Neural progenitor cell (in vitro differentiated cells): ENCODE measurements at regions not wholly inside any gene's neighbourhood (a gene's known extent, or its start where the extent isn't known, plus 50 kb on each side); places are given as distances from the start of the nearest gene placed in this dataset.

Source experiments
- EZH2 ChIP-seq: fragments of 200-600 bp; sonication (generic); IDR thresholded peaks from 2 replicates; pipeline ENCODE4 v1.6.1; 2017; ENCODE audit warnings: antibody characterized with exemption, mild to moderate bottlenecking, moderate library complexity
- EZH2phosphoT487 ChIP-seq: fragments of 200-600 bp; sonication (generic); IDR thresholded peaks from 2 replicates; pipeline ENCODE4 v1.6.1; 2017; ENCODE audit warnings: antibody characterized with exemption
- TF ChIP-seq, protein P1 (sequence below): fragments of 200-600 bp; sonication (generic); IDR thresholded peaks from 2 replicates; pipeline ENCODE4 v1.5.1; 2017; ENCODE audit warnings: antibody characterized with exemption, mild to moderate bottlenecking

DNA sequence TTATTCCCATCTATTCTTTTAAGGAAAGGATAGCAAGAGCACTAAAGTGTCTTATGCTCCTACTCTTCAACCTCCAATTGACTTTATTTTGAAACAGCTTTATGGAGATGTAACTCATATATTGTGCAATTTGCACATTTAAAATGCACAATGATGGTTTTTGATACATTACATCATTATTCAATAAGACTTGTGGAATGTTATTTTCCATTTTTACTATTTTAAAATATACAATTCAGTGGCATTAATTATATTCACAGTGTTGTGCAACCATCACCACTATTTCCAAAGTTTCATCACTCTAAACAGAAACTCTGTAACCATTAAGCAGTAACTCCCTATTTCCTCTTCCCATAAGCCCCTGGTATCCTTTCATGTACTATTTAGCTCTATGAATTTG, 489.8 kb downstream of the NEBL start:
- TF ChIP-seq EZH2phosphoT487 (no peak), EZH2 (no peak)
- TF ChIP-seq, protein P1, sequence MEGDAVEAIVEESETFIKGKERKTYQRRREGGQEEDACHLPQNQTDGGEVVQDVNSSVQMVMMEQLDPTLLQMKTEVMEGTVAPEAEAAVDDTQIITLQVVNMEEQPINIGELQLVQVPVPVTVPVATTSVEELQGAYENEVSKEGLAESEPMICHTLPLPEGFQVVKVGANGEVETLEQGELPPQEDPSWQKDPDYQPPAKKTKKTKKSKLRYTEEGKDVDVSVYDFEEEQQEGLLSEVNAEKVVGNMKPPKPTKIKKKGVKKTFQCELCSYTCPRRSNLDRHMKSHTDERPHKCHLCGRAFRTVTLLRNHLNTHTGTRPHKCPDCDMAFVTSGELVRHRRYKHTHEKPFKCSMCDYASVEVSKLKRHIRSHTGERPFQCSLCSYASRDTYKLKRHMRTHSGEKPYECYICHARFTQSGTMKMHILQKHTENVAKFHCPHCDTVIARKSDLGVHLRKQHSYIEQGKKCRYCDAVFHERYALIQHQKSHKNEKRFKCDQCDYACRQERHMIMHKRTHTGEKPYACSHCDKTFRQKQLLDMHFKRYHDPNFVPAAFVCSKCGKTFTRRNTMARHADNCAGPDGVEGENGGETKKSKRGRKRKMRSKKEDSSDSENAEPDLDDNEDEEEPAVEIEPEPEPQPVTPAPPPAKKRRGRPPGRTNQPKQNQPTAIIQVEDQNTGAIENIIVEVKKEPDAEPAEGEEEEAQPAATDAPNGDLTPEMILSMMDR: no peak
